ENCODE measurements at regions not wholly inside any gene's neighbourhood (a gene's known extent, or its start where the extent isn't known, plus 50 kb on each side); places are given as distances from the start of the nearest gene placed in this dataset.

- Histone ChIP-seq H3K36me3 (ENCODE audit: control insufficient read depth, insufficient read depth, low read length) (no peaks in the 10 kb centered on the region), H3K27me3 (replicated peaks; ENCODE audit: control insufficient read depth, insufficient read depth, low read length) (no peaks in the 10 kb centered on the region), H3K4me3 (replicated peaks; ENCODE audit: low read depth, low read length) (no peak overlapping the region)
- no peak for DNase-seq (ENCODE audit: extremely low read depth, insufficient read length)
- TF ChIP-seq CTCF (IDR thresholded peaks at IDR 0.05; ENCODE audit: insufficient read depth, low read length, poor library complexity, severe bottlenecking): no peak
These were observed 174.9 kb upstream of the PUM3 start for GRCh38 chr9:3018691-3019230.

- DNase-seq (ENCODE audit: extremely low read depth, insufficient read length): no peak
- H3K36me3 ChIP-seq (ENCODE audit: control insufficient read depth, insufficient read depth, low read length): no peaks in the 10 kb centered on the region
- H3K27me3 ChIP-seq (replicated peaks; ENCODE audit: control insufficient read depth, insufficient read depth, low read length): no peaks in the 10 kb centered on the region
- TF ChIP-seq CTCF (IDR thresholded peaks at IDR 0.05; ENCODE audit: insufficient read depth, low read length, poor library complexity, severe bottlenecking): no peak
- no peak overlapping the region for H3K4me3 ChIP-seq (replicated peaks; ENCODE audit: low read depth, low read length)
These were observed 174.2 kb upstream of the PUM3 start for GRCh38 chr9:3018071-3018470.

- Histone ChIP-seq H3K27me3 (replicated peaks; ENCODE audit: control insufficient read depth, insufficient read depth, low read length) (no peaks in the 10 kb centered on the region), H3K36me3 (ENCODE audit: control insufficient read depth, insufficient read depth, low read length) (no peaks in the 10 kb centered on the region), H3K4me3 (replicated peaks; ENCODE audit: low read depth, low read length) (no peak overlapping the region)
- no peak for TF ChIP-seq CTCF (IDR thresholded peaks at IDR 0.05; ENCODE audit: insufficient read depth, low read length, poor library complexity, severe bottlenecking)
- DNase-seq (ENCODE audit: extremely low read depth, insufficient read length): no peak
These were observed 170.3 kb upstream of the PUM3 start for GRCh38 chr9:3014178-3014577.

- Histone ChIP-seq H3K27me3 (replicated peaks; ENCODE audit: control insufficient read depth, insufficient read depth, low read length) (no peaks in the 10 kb centered on the region), H3K4me3 (replicated peaks; ENCODE audit: low read depth, low read length) (no peak overlapping the region), H3K36me3 (ENCODE audit: control insufficient read depth, insufficient read depth, low read length) (no peaks in the 10 kb centered on the region)
- DNase-seq (ENCODE audit: extremely low read depth, insufficient read length): no peak
- TF ChIP-seq CTCF (IDR thresholded peaks at IDR 0.05; ENCODE audit: insufficient read depth, low read length, poor library complexity, severe bottlenecking): no peak
These were observed 168.9 kb upstream of the PUM3 start for GRCh38 chr9:3012842-3013241.

- Histone ChIP-seq H3K36me3 (ENCODE audit: control insufficient read depth, insufficient read depth, low read length) (no peaks in the 10 kb centered on the region), H3K27me3 (replicated peaks; ENCODE audit: control insufficient read depth, insufficient read depth, low read length) (no peaks in the 10 kb centered on the region), H3K4me3 (replicated peaks; ENCODE audit: low read depth, low read length) (no peak overlapping the region)
- DNase-seq (ENCODE audit: extremely low read depth, insufficient read length): no peak
- TF ChIP-seq CTCF (IDR thresholded peaks at IDR 0.05; ENCODE audit: insufficient read depth, low read length, poor library complexity, severe bottlenecking): no peak
These were observed 168.3 kb upstream of the PUM3 start for GRCh38 chr9:3012245-3012644.

GRCh38 chr9:3008091-3008490, 164.2 kb upstream of the PUM3 start:
- Histone ChIP-seq H3K36me3 (ENCODE audit: control insufficient read depth, insufficient read depth, low read length) (no peaks in the 10 kb centered on the region), H3K4me3 (replicated peaks; ENCODE audit: low read depth, low read length) (no peak overlapping the region), H3K27me3 (replicated peaks; ENCODE audit: control insufficient read depth, insufficient read depth, low read length) (no peaks in the 10 kb centered on the region)
- no peak for TF ChIP-seq CTCF (IDR thresholded peaks at IDR 0.05; ENCODE audit: insufficient read depth, low read length, poor library complexity, severe bottlenecking)
- no peak for DNase-seq (ENCODE audit: extremely low read depth, insufficient read length)

Measured in GM06990 (cell line).